HepG2 (cell line): ENCODE measurements at regions not wholly inside any gene's neighbourhood (a gene's known extent, or its start where the extent isn't known, plus 50 kb on each side); places are given as distances from the start of the nearest gene placed in this dataset.

Source experiments
- ATAC-seq: fragments of 200-7000 bp; cut with Tn5 transposase; 3 replicates; pipeline ENCODE4 v1.9.1; 2020; ENCODE audit warnings: mild to moderate bottlenecking, moderate library complexity
- BruUV-seq: library from RNA; stranded (reverse); fragments of 400-500 nt; replicated peaks from 2 replicates; lab custom pipeline; 2021; lab: Mats Ljungman, UMichigan
- CTCF ChIA-PET: fragments of 300-600 bp; formaldehyde crosslinking; extraction: SDS; loops from one replicate; lab custom pipeline; 2021; ENCODE audit warnings: low total read pairs, inconsistent platforms, low intra/inter-chr PET ratio; lab: Yijun Ruan, JAX
- POLR2A ChIA-PET: fragments of 350-600 bp; sonication (Branson Sonifier 250); formaldehyde crosslinking; loops from one replicate; lab custom pipeline; 2020; ENCODE audit warnings: antibody characterized with exemption, inconsistent platforms; lab: Yijun Ruan, JAX
- DNase-seq: peaks from one replicate; pipeline ENCODE4 v3.0.0-alpha.2; 2015; ENCODE audit warnings: low spot score
- FAIRE-seq: peaks from 3 replicates; lab custom pipeline; 2011; peaks lifted over from hg19 to GRCh38; lab: Jason Lieb, UNC
- H2AFZ ChIP-seq: one replicate; pipeline ENCODE4 v1.6.1; 2011; ENCODE audit warnings: low read length, inconsistent platforms
- H3K27ac ChIP-seq: fragments of 300-600 bp; 3 replicates; pipeline ENCODE4 v1.8.0; 2011; ENCODE audit warnings: mixed run types, mild to moderate bottlenecking, mixed read lengths, low read length, inconsistent platforms; ENCODE audit not compliant: insufficient read depth; ENCODE audit errors: extremely low read length
- H3K27me3 ChIP-seq, 2 experiments: fragments of 200-600 bp in 1 of 2; 2 replicates in 1 of 2; 3 replicates in 1 of 2; pipeline versions ENCODE4 v1.6.0 to v1.8.0; 2011; ENCODE audit warnings: low read length in 2 of 2, mild to moderate bottlenecking in 2 of 2, moderate library complexity in 2 of 2, inconsistent platforms in 1 of 2; ENCODE audit not compliant: insufficient read depth in 2 of 2, control insufficient read depth in 1 of 2
- H3K36me3 ChIP-seq, 2 experiments: fragments of 200-600 bp in 1 of 2; replicated peaks in 1 of 2; 2 replicates in 1 of 2; 3 replicates in 1 of 2; pipeline versions ENCODE4 v1.5.1 to v1.8.0; 2011; ENCODE audit warnings: low read length in 2 of 2, inconsistent platforms in 1 of 2; ENCODE audit not compliant: insufficient read depth in 2 of 2, control insufficient read depth in 1 of 2
- H3K4me1 ChIP-seq: 2 replicates; pipeline ENCODE4 v1.5.1; 2012; ENCODE audit warnings: low read length, inconsistent platforms; ENCODE audit not compliant: insufficient read depth
- H3K4me2 ChIP-seq: 2 replicates; pipeline ENCODE4 v1.6.0; 2011; ENCODE audit warnings: low read depth, low read length, inconsistent platforms
- H3K4me3 ChIP-seq, 3 experiments: fragments of 200-600 bp in 1 of 3; sonication (generic), shearing (Covaris generic) in 1 of 3; replicated peaks in 1 of 3; 2 replicates each; pipeline ENCODE4 v1.5.1; 2011 to 2016; ENCODE audit warnings: low read length in 3 of 3, inconsistent platforms in 2 of 3, low read depth in 2 of 3, mild to moderate bottlenecking in 2 of 3, control low read depth in 1 of 3, mixed read lengths in 1 of 3; ENCODE audit not compliant: insufficient read depth in 1 of 3
- H3K79me2 ChIP-seq: one replicate; pipeline ENCODE4 v1.6.1; 2011; ENCODE audit warnings: low read length, inconsistent platforms; ENCODE audit not compliant: insufficient read depth
- H3K9ac ChIP-seq: 2 replicates; pipeline ENCODE4 v1.6.0; 2011; ENCODE audit warnings: mild to moderate bottlenecking, low read depth, low read length, inconsistent platforms; ENCODE audit not compliant: insufficient read depth
- H3K9me3 ChIP-seq: 2 replicates; pipeline ENCODE4 v1.5.1; 2012; ENCODE audit warnings: mild to moderate bottlenecking, low read length
- H4K20me1 ChIP-seq: 2 replicates; pipeline ENCODE4 v1.6.0; 2011; ENCODE audit warnings: inconsistent platforms, mild to moderate bottlenecking, low read length, moderate library complexity; ENCODE audit not compliant: insufficient read depth
- ATF5 ChIP-seq: sonication (generic); formaldehyde crosslinking; IDR thresholded peaks from 2 replicates; pipeline ENCODE4 v1.4.0; 2020; ENCODE audit warnings: mild to moderate bottlenecking, low read depth, missing genetic modification reagents
- CEBPZ ChIP-seq: IDR thresholded peaks from 2 replicates; pipeline ENCODE4 v1.6.1; 2012; ENCODE audit warnings: low read length, improper control_type of control experiment
- ERF ChIP-seq: IDR thresholded peaks from 2 replicates; pipeline ENCODE4 v1.6.1; 2018; ENCODE audit warnings: missing biosample characterization, missing genetic modification reagents
- FOXA3 ChIP-seq: IDR thresholded peaks from 2 replicates; pipeline ENCODE4 v1.6.1; 2016; ENCODE audit warnings: missing genetic modification reagents, missing compliant biosample characterization
- HCFC1 ChIP-seq: fragments of 150-350 bp; IDR thresholded peaks from 2 replicates; pipeline ENCODE4 v1.6.1; 2014; ENCODE audit warnings: low read depth, low read length
- HNF4A ChIP-seq: sonication (generic); formaldehyde crosslinking; IDR thresholded peaks from 2 replicates; pipeline ENCODE4 v1.4.0; 2020; ENCODE audit warnings: missing genetic modification reagents
- JUNB ChIP-seq: sonication (generic); formaldehyde crosslinking; IDR thresholded peaks from 2 replicates; pipeline ENCODE4 v1.8.0; 2022; ENCODE audit warnings: missing genetic modification reagents, mild to moderate bottlenecking, borderline replicate concordance
- SALL2 ChIP-seq: sonication (generic); formaldehyde crosslinking; IDR thresholded peaks from 2 replicates; pipeline ENCODE4 v1.8.1; 2023; ENCODE audit warnings: mild to moderate bottlenecking, missing genetic modification reagents, inconsistent platforms
- SETDB1 ChIP-seq: sonication (generic); formaldehyde crosslinking; IDR thresholded peaks from 2 replicates; pipeline ENCODE4 v1.5.1; 2020; ENCODE audit warnings: missing genetic modification reagents, mild to moderate bottlenecking, borderline replicate concordance
- ZBTB40 ChIP-seq, 2 experiments: fragments of 450-650 bp in 1 of 2; sonication (generic) in 1 of 2; formaldehyde crosslinking in 1 of 2; IDR thresholded peaks; 2 replicates each; pipeline versions ENCODE4 v1.6.1 to v1.8.0; 2016 to 2022; ENCODE audit warnings: antibody characterized with exemption in 1 of 2, mild to moderate bottlenecking in 1 of 2, missing genetic modification reagents in 1 of 2
- WGBS: methylation state at CpG from one replicate; pipeline ENCODE4 v1.1.6; 2017; ENCODE audit warnings: low lambda C conversion rate; 5-methylcytosine and 5-hydroxymethylcytosine counted together
- in situ Hi-C: cut with HindIII; loops from 2 replicates; pipeline ENCODE4 v1.10.0; 2017; ENCODE audit warnings: low pct_unique_long_range_greater_than_20kb; ENCODE audit not compliant: extremely low pct_ligation_motif_present
- intact Hi-C: fragments of 100-400 bp; cut with micrococcal nuclease; formaldehyde crosslinking; loops from one replicate; pipeline ENCODE4 v1.10.0; 2022; ENCODE audit not compliant: unreplicated experiment

- Histone ChIP-seq H3K4me3 (no peak overlapping the region), H3K27me3 (no peaks in the 10 kb centered on the region), H3K27ac (no peak overlapping the region), H3K9me3 (no peaks in the 10 kb centered on the region), H4K20me1 (no peaks in the 10 kb centered on the region), H2AFZ (no peak overlapping the region), H3K4me2 (peak overlapping the region; percentile 55), H3K4me1 (peaks cover 49% of the 10 kb centered on the region), H3K79me2 (no peaks in the 10 kb centered on the region), H3K9ac (no peak overlapping the region), H3K36me3 (no peaks in the 10 kb centered on the region)
- FAIRE-seq (peak; percentile 86), ATAC-seq (peak; percentile 80), DNase-seq (peak; percentile 73)
- 2% methylated on average over 6 of the region's 6 CpGs for WGBS
- POLR2A ChIA-PET = interaction anchor here (2.1 kb wide), 1 partner anchor 126 kb away, joined by 7 read pairs; no protein-coding TSS in a partner anchor
- in situ Hi-C loops (no loop called here), intact Hi-C loops (loop anchor here (2.0 to 10.0 kb wide), 2 partner anchors 98 to 126 kb away; no protein-coding TSS in a partner anchor)
- no TSS peak for BruUV-seq
- CTCF ChIA-PET = interaction anchor here (1.4 kb wide), 1 partner anchor 279 kb away, joined by 3 read pairs; no protein-coding TSS in a partner anchor
- TF ChIP-seq ATF5 (CRISPR knock-in tag) (no peak), JUNB (CRISPR knock-in tag) (peak; percentile 36; the same call in 1 of the 2 replicates), SETDB1 (no peak), HNF4A (peak; percentile 92), CEBPZ (no peak), ERF (CRISPR knock-in tag) (no peak), FOXA3 (CRISPR knock-in tag) (peak; percentile 91), HCFC1 (no peak), SALL2 (CRISPR knock-in tag) (no peak), ZBTB40 (IDR thresholded peaks at IDR 0.05) (no peak), ZBTB40 (CRISPR knock-in tag; IDR thresholded peaks at IDR 0.05) (no peak; the same call in 1 of the 2 replicates)
These were observed 129.5 kb downstream of the FAM124B start for GRCh38 chr2:224272237-224272910.
